ENCODE measurements at regions not wholly inside any gene's neighbourhood (a gene's known extent, or its start where the extent isn't known, plus 50 kb on each side); places are given as distances from the start of the nearest gene placed in this dataset.

DNA sequence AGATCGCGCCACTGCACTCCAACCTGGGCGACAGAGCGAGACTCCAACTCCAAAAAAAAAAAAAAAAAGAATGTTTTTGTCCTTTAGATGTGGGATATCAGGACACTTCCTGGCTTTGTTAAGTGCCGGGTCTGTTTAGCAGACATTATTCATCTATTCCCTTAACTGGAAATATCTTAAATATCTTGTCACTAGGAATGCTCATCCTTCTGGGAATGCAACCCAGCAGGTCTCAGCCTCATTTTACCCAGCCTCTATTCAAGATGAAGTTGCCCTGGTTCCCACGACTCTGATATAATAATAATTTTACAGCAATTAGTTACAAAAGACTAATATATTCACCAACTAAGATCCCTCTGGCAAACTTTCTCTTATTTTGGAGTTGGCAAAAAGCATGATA is 260.9 kb upstream of the SLITRK3 start:
- Histone ChIP-seq H3K4me1 (ENCODE audit: control insufficient read depth, insufficient read depth, low read length) (no peaks in the 10 kb centered on the region), H4K20me1 (ENCODE audit: control insufficient read depth, insufficient read depth) (no peaks in the 10 kb centered on the region), H2AFZ (ENCODE audit: control insufficient read depth, low read depth, low read length) (no peak overlapping the region), H3K4me3 (no peak overlapping the region), H3K36me3 (ENCODE audit: control insufficient read depth in 2 of 2, insufficient read depth in 2 of 2, low read length in 1 of 2) (no peaks in the 10 kb centered on the region), H3K4me2 (ENCODE audit: control insufficient read depth, insufficient read depth) (no peak overlapping the region), H3K79me2 (ENCODE audit: control insufficient read depth, insufficient read depth, low read length) (no peaks in the 10 kb centered on the region), H3K9ac (ENCODE audit: control insufficient read depth, insufficient read depth, low read length) (no peak overlapping the region), H3K9me3 (replicated peaks; ENCODE audit: control insufficient read depth, insufficient read depth, low read length) (no peaks in the 10 kb centered on the region), H3K27me3 (replicated peaks in 1 of 2; ENCODE audit: control insufficient read depth in 2 of 2, insufficient read depth in 2 of 2, low read length in 1 of 2) (no peaks in the 10 kb centered on the region), H3K27ac (ENCODE audit: control insufficient read depth, insufficient read depth) (no peak overlapping the region)
- TF ChIP-seq KDM1A (IDR thresholded peaks at IDR 0.05; ENCODE audit: borderline replicate concordance) (no peak), FOS (IDR thresholded peaks at IDR 0.05; ENCODE audit: borderline replicate concordance, extremely low read depth, insufficient read length) (no peak), EGR1 (IDR thresholded peaks at IDR 0.05; ENCODE audit: borderline replicate concordance in 1 of 2, low read depth in 2 of 2, low read length in 2 of 2) (no peak), CREM (IDR thresholded peaks at IDR 0.05; ENCODE audit: low read depth) (no peak), HDAC6 (IDR thresholded peaks at IDR 0.05; ENCODE audit: unreplicated experiment) (no peak), EED (IDR thresholded peaks at IDR 0.05; ENCODE audit: low read depth) (no peak), MTA3 (IDR thresholded peaks at IDR 0.05; ENCODE audit: borderline replicate concordance, low read length) (no peak), HCFC1 (IDR thresholded peaks at IDR 0.05; ENCODE audit: low read length) (no peak)
- TF ChIP-seq, protein P1, sequence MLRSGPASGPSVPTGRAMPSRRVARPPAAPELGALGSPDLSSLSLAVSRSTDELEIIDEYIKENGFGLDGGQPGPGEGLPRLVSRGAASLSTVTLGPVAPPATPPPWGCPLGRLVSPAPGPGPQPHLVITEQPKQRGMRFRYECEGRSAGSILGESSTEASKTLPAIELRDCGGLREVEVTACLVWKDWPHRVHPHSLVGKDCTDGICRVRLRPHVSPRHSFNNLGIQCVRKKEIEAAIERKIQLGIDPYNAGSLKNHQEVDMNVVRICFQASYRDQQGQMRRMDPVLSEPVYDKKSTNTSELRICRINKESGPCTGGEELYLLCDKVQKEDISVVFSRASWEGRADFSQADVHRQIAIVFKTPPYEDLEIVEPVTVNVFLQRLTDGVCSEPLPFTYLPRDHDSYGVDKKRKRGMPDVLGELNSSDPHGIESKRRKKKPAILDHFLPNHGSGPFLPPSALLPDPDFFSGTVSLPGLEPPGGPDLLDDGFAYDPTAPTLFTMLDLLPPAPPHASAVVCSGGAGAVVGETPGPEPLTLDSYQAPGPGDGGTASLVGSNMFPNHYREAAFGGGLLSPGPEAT (IDR thresholded peaks at IDR 0.05; ENCODE audit: low read depth): no peak
- TF ChIP-seq, protein P2, sequence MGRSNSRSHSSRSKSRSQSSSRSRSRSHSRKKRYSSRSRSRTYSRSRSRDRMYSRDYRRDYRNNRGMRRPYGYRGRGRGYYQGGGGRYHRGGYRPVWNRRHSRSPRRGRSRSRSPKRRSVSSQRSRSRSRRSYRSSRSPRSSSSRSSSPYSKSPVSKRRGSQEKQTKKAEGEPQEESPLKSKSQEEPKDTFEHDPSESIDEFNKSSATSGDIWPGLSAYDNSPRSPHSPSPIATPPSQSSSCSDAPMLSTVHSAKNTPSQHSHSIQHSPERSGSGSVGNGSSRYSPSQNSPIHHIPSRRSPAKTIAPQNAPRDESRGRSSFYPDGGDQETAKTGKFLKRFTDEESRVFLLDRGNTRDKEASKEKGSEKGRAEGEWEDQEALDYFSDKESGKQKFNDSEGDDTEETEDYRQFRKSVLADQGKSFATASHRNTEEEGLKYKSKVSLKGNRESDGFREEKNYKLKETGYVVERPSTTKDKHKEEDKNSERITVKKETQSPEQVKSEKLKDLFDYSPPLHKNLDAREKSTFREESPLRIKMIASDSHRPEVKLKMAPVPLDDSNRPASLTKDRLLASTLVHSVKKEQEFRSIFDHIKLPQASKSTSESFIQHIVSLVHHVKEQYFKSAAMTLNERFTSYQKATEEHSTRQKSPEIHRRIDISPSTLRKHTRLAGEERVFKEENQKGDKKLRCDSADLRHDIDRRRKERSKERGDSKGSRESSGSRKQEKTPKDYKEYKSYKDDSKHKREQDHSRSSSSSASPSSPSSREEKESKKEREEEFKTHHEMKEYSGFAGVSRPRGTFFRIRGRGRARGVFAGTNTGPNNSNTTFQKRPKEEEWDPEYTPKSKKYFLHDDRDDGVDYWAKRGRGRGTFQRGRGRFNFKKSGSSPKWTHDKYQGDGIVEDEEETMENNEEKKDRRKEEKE (IDR thresholded peaks at IDR 0.05): no peak
- POLR2A ChIA-PET: no interaction called here
- SMC1A ChIA-PET (ENCODE audit: uncharacterized antibody, unreplicated experiment): interaction anchor here (1.7 to 2.2 kb wide), 2 partner anchors 13 to 17 kb away, joined by 4 to 9 read pairs; no protein-coding TSS in a partner anchor
- in situ Hi-C loops (cut with MboI): no loop called here
- CTCF ChIA-PET: no interaction called here
- DNase-seq (ENCODE audit: low read depth, low spot score) (no peak), ATAC-seq (no peak), FAIRE-seq (no peak)
- intact Hi-C loops (cut with micrococcal nuclease; ENCODE audit: unreplicated experiment): no loop called here
- RAD21 ChIA-PET (ENCODE audit: unreplicated experiment): no interaction called here
- WGBS (ENCODE audit: insufficient coverage, insufficient replicate concordance, low lambda C conversion rate, missing lambda C conversion rate): 70% methylated on average over 4 of the region's 6 CpGs
- no TSS peak for BruUV-seq (replicated peaks)

All from GM12878 (cell line).